ENCODE measurements at regions not wholly inside any gene's neighbourhood (a gene's known extent, or its start where the extent isn't known, plus 50 kb on each side); places are given as distances from the start of the nearest gene placed in this dataset.

- Histone ChIP-seq H3K9ac (ENCODE audit: low read length) (no peak overlapping the region), H3K36me3 (ENCODE audit: insufficient read depth, low read length) (no peaks in the 10 kb centered on the region), H3K27ac (ENCODE audit: low read depth, low read length) (no peak overlapping the region), H3K4me3 (ENCODE audit: low read depth in 1 of 2, low read length in 2 of 2) (peak overlapping the region in 1 of 2 donors; percentile 14), H3K27me3 (ENCODE audit: control insufficient read depth in 1 of 2, insufficient read depth in 2 of 2, low read length in 2 of 2) (no peaks in the 10 kb centered on the region), H3K9me3 (ENCODE audit: low read length) (no peaks in the 10 kb centered on the region), H3K4me1 (ENCODE audit: insufficient read depth, low read length) (peaks cover 18% of the 10 kb centered on the region)
These were observed 81.6 kb downstream of the SLC5A7 start for GRCh38 chr2:108067820-108068405.

DNA sequence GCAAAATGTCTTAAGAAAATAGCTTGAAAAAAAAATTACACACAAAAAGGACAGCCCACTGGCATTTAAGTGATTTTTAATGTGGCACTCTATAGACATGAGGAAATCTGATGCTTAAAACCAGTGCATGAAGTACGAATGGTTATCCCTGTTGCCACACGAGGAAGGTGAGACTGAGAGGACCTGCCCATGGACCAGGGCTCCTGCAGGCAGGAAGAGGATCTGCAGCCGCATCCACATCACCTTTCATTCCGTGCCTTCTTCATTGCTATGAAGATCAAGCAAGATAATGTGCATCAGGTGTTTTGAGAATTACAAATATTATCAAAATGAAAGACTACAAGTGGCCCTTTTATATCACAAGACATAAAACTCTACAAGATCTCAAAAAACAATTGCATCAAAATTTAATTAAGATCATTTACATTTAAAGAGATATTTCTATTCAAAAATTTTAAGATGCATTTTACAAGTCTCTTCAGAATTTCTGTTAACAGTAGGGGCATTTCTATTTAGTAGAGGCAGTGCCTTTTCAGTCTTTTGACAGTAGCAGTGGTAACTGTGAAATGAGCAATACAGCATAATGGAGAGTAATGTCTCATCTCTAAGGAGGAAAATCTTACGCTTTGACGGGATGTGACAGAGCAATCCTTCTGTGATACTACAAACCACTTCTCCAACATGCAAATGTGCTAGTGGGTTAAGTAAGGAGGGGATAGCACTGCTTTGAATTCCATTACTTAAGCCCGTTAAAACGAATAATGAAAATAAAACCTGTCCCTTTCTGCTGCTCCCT is 83.4 kb downstream of the SLC5A7 start:
- Histone ChIP-seq H3K4me3 (ENCODE audit: low read depth in 1 of 2, low read length in 2 of 2) (no peak overlapping the region), H3K36me3 (ENCODE audit: insufficient read depth, low read length) (no peaks in the 10 kb centered on the region), H3K27ac (ENCODE audit: low read depth, low read length) (no peak overlapping the region), H3K4me1 (ENCODE audit: insufficient read depth, low read length) (peaks cover 18% of the 10 kb centered on the region), H3K27me3 (ENCODE audit: control insufficient read depth in 1 of 2, insufficient read depth in 2 of 2, low read length in 2 of 2) (no peaks in the 10 kb centered on the region), H3K9ac (ENCODE audit: low read length) (no peak overlapping the region), H3K9me3 (ENCODE audit: low read length) (no peaks in the 10 kb centered on the region)

GRCh38 chr2:108073415-108074072 is 87.2 kb downstream of the SLC5A7 start:
- Histone ChIP-seq H3K27ac (ENCODE audit: low read depth, low read length) (no peak overlapping the region), H3K9ac (ENCODE audit: low read length) (no peak overlapping the region)

GRCh38 chr2:108074150-108074549 is 87.8 kb downstream of the SLC5A7 start:
- Histone ChIP-seq H3K27me3 (ENCODE audit: control insufficient read depth in 1 of 2, insufficient read depth in 2 of 2, low read length in 2 of 2) (no peaks in the 10 kb centered on the region), H3K4me3 (ENCODE audit: low read depth in 1 of 2, low read length in 2 of 2) (no peak overlapping the region), H3K4me1 (ENCODE audit: insufficient read depth, low read length) (no peaks in the 10 kb centered on the region), H3K27ac (ENCODE audit: low read depth, low read length) (no peak overlapping the region), H3K9ac (ENCODE audit: low read length) (no peak overlapping the region), H3K9me3 (ENCODE audit: low read length) (no peaks in the 10 kb centered on the region), H3K36me3 (ENCODE audit: insufficient read depth, low read length) (no peaks in the 10 kb centered on the region)

More at GRCh38 chr2:108073415-108074072, 87.2 kb downstream of the SLC5A7 start:
- H3K27me3 ChIP-seq (ENCODE audit: control insufficient read depth in 1 of 2, insufficient read depth in 2 of 2, low read length in 2 of 2) = no peaks in the 10 kb centered on the region
- no peaks in the 10 kb centered on the region for H3K9me3 ChIP-seq (ENCODE audit: low read length)
- H3K36me3 ChIP-seq (ENCODE audit: insufficient read depth, low read length) = no peaks in the 10 kb centered on the region
- no peak overlapping the region for H3K4me3 ChIP-seq (ENCODE audit: low read depth in 1 of 2, low read length in 2 of 2)
- peaks cover 3% of the 10 kb centered on the region for H3K4me1 ChIP-seq (ENCODE audit: insufficient read depth, low read length)

- no peaks in the 10 kb centered on the region for H3K4me1 ChIP-seq (ENCODE audit: insufficient read depth, low read length)
- H3K27ac ChIP-seq (ENCODE audit: low read depth, low read length) = no peak overlapping the region
These were observed 88.6 kb downstream of the SLC5A7 start for GRCh38 chr2:108074946-108075345.

DNA sequence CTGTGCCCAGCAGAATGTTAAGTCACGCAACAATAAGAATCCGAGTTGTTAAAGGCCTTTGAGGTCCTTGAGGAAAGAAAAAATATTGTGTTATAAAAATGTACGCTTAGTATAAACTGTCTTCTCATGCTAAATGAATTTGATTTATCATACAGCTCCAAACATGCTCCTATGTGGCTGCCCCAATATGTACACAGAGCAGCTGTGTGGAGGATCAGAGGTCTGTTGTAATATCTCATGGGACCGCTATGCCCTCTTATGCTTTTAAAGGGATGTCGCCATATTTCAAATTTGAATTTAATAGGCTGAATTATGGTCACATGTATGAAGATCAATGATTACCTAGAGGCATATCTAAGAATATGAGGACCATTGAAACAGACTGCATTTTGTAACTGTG is 90.2 kb downstream of the SLC5A7 start:
- H3K27ac ChIP-seq (ENCODE audit: low read depth, low read length) = no peak overlapping the region
- no peak overlapping the region for H3K4me3 ChIP-seq (ENCODE audit: low read depth in 1 of 2, low read length in 2 of 2)
- no peaks in the 10 kb centered on the region for H3K36me3 ChIP-seq (ENCODE audit: insufficient read depth, low read length)
- H3K9ac ChIP-seq (ENCODE audit: low read length) = no peak overlapping the region
- H3K9me3 ChIP-seq (ENCODE audit: low read length) = no peaks in the 10 kb centered on the region
- H3K27me3 ChIP-seq (ENCODE audit: control insufficient read depth in 1 of 2, insufficient read depth in 2 of 2, low read length in 2 of 2) = no peaks in the 10 kb centered on the region
- no peaks in the 10 kb centered on the region for H3K4me1 ChIP-seq (ENCODE audit: insufficient read depth, low read length)

More at GRCh38 chr2:108074946-108075345, 88.6 kb downstream of the SLC5A7 start:
- no peaks in the 10 kb centered on the region for H3K27me3 ChIP-seq (ENCODE audit: control insufficient read depth in 1 of 2, insufficient read depth in 2 of 2, low read length in 2 of 2)
- H3K36me3 ChIP-seq (ENCODE audit: insufficient read depth, low read length) = no peaks in the 10 kb centered on the region
- no peak overlapping the region for H3K9ac ChIP-seq (ENCODE audit: low read length)
- no peaks in the 10 kb centered on the region for H3K9me3 ChIP-seq (ENCODE audit: low read length)
- H3K4me3 ChIP-seq (ENCODE audit: low read depth in 1 of 2, low read length in 2 of 2) = no peak overlapping the region

DNA sequence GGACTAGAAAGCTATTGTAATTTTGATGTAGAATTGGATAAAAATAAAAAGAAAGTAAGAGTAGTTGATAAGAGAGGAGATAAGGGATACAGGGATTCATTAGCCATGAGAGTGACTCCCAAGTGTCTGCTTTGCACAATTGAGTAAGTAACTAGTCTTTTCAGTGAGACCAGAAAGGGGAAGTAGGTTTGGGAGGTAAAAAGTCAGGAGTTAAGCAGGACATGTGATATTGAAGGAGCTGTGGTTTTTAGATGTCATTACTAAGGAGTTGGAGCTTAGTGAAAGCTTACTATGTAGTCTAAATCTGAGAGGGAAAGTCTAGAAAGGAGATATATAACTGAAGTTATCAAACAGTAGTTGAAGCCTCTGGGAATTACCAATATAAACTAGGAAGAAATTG is 93.4 kb downstream of the SLC5A7 start:
- Histone ChIP-seq H3K9ac (ENCODE audit: low read length) (no peak overlapping the region), H3K9me3 (ENCODE audit: low read length) (no peaks in the 10 kb centered on the region), H3K27ac (ENCODE audit: low read depth, low read length) (no peak overlapping the region), H3K27me3 (ENCODE audit: control insufficient read depth in 1 of 2, insufficient read depth in 2 of 2, low read length in 2 of 2) (no peaks in the 10 kb centered on the region), H3K4me1 (ENCODE audit: insufficient read depth, low read length) (no peaks in the 10 kb centered on the region), H3K36me3 (ENCODE audit: insufficient read depth, low read length) (no peaks in the 10 kb centered on the region), H3K4me3 (ENCODE audit: low read depth in 1 of 2, low read length in 2 of 2) (no peak overlapping the region)

- H3K9me3 ChIP-seq (ENCODE audit: low read length) = no peaks in the 10 kb centered on the region
- H3K27me3 ChIP-seq (ENCODE audit: control insufficient read depth in 1 of 2, insufficient read depth in 2 of 2, low read length in 2 of 2) = no peaks in the 10 kb centered on the region
- H3K4me3 ChIP-seq (ENCODE audit: low read depth in 1 of 2, low read length in 2 of 2) = no peak overlapping the region
- H3K36me3 ChIP-seq (ENCODE audit: insufficient read depth, low read length) = no peaks in the 10 kb centered on the region
- no peak overlapping the region for H3K27ac ChIP-seq (ENCODE audit: low read depth, low read length)
- H3K4me1 ChIP-seq (ENCODE audit: insufficient read depth, low read length) = no peaks in the 10 kb centered on the region
- H3K9ac ChIP-seq (ENCODE audit: low read length) = no peak overlapping the region
These were observed 93.9 kb downstream of the SLC5A7 start for GRCh38 chr2:108080177-108080576.

GRCh38 chr2:108082978-108083377 is 96.7 kb downstream of the SLC5A7 start:
- H3K27me3 ChIP-seq (ENCODE audit: control insufficient read depth in 1 of 2, insufficient read depth in 2 of 2, low read length in 2 of 2) = no peaks in the 10 kb centered on the region
- H3K4me3 ChIP-seq (ENCODE audit: low read depth in 1 of 2, low read length in 2 of 2) = no peak overlapping the region
- H3K9me3 ChIP-seq (ENCODE audit: low read length) = no peaks in the 10 kb centered on the region
- no peak overlapping the region for H3K9ac ChIP-seq (ENCODE audit: low read length)
- no peaks in the 10 kb centered on the region for H3K4me1 ChIP-seq (ENCODE audit: insufficient read depth, low read length)
- no peaks in the 10 kb centered on the region for H3K36me3 ChIP-seq (ENCODE audit: insufficient read depth, low read length)
- no peak overlapping the region for H3K27ac ChIP-seq (ENCODE audit: low read depth, low read length)

DNA sequence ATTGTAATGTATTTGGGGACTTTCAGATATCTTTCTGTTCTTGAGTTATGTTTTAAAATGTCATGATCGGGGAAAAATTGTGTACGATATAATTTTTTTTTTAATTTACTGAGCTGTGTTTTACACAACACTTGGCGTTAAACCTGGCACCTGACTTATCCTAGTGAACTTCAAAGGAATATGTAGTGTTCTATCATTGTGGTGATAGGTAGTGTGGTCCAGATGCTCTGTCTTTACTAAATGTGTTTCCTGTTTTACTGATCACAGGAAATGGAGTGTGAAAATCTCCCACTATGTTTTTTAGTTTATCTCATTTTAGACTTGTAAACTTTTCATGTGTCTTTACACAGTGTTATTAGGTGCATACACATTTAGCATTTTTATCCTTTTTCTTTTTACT is 98.0 kb downstream of the SLC5A7 start:
- H3K36me3 ChIP-seq (ENCODE audit: insufficient read depth, low read length) = no peaks in the 10 kb centered on the region
- no peaks in the 10 kb centered on the region for H3K27me3 ChIP-seq (ENCODE audit: control insufficient read depth in 1 of 2, insufficient read depth in 2 of 2, low read length in 2 of 2)
- no peaks in the 10 kb centered on the region for H3K9me3 ChIP-seq (ENCODE audit: low read length)
- H3K9ac ChIP-seq (ENCODE audit: low read length) = no peak overlapping the region
- H3K4me3 ChIP-seq (ENCODE audit: low read depth in 1 of 2, low read length in 2 of 2) = no peak overlapping the region
- H3K27ac ChIP-seq (ENCODE audit: low read depth, low read length) = no peak overlapping the region
- H3K4me1 ChIP-seq (ENCODE audit: insufficient read depth, low read length) = no peaks in the 10 kb centered on the region

DNA sequence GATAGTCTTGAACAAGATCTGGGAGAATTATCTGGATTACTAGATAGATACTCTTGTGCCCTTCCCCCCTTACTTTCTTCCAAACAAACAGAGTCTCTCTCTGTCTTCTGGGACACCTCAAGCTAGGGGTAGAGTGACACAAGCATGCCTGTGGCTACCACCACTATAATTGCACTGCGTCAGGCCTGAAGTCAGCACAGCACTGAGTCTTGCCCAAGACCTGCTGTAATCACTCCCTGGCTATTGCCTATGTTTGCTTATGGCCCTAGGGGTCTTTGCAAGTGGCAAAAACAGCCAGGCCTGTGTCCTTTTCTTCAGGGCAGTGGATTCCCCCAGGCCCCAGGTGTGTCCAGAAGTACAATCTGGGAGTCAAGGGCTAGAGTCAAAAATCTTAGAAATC is 106.6 kb downstream of the SLC5A7 start:
- no peak overlapping the region for H3K4me3 ChIP-seq (ENCODE audit: low read depth in 1 of 2, low read length in 2 of 2)
- H3K9ac ChIP-seq (ENCODE audit: low read length) = no peak overlapping the region
- H3K9me3 ChIP-seq (ENCODE audit: low read length) = no peaks in the 10 kb centered on the region
- H3K27ac ChIP-seq (ENCODE audit: low read depth, low read length) = no peak overlapping the region
- no peaks in the 10 kb centered on the region for H3K4me1 ChIP-seq (ENCODE audit: insufficient read depth, low read length)
- no peaks in the 10 kb centered on the region for H3K36me3 ChIP-seq (ENCODE audit: insufficient read depth, low read length)
- no peaks in the 10 kb centered on the region for H3K27me3 ChIP-seq (ENCODE audit: control insufficient read depth in 1 of 2, insufficient read depth in 2 of 2, low read length in 2 of 2)
